ENCODE measurements at regions not wholly inside any gene's neighbourhood (a gene's known extent, or its start where the extent isn't known, plus 50 kb on each side); places are given as distances from the start of the nearest gene placed in this dataset.

GRCh38 chr1:47549532-47549931, 111.7 kb downstream of the FOXD2 start:
- DNase-seq (ENCODE audit: low read depth, low spot score), result no peak
- no peak overlapping the region for H3K27ac ChIP-seq

- DNase-seq (ENCODE audit: low read depth, low spot score), result no peak
- H3K27ac ChIP-seq, result no peak overlapping the region
Observed at GRCh38 chr1:47550929-47551328, 113.1 kb downstream of the FOXD2 start.

GRCh38 chr1:47551971-47552528, 114.2 kb downstream of the FOXD2 start:
- DNase-seq (ENCODE audit: low read depth, low spot score), result no peak
- H3K27ac ChIP-seq, result no peak overlapping the region

GRCh38 chr1:47554082-47554481, 116.2 kb downstream of the FOXD2 start:
- no peak overlapping the region for H3K27ac ChIP-seq
- no peak for DNase-seq (ENCODE audit: low read depth, low spot score)

- H3K27ac ChIP-seq, result peak overlapping the region; percentile 15
- DNase-seq (ENCODE audit: low read depth, low spot score), result no peak
Observed at GRCh38 chr1:47554901-47555300, 117.1 kb downstream of the FOXD2 start.

GRCh38 chr1:47555306-47555705, 117.5 kb downstream of the FOXD2 start:
- H3K27ac ChIP-seq, result peak overlapping the region; percentile 15
- DNase-seq (ENCODE audit: low read depth, low spot score), result no peak

- no peak overlapping the region for H3K27ac ChIP-seq
- DNase-seq (ENCODE audit: low read depth, low spot score), result no peak
Observed at GRCh38 chr1:47555841-47556560, 118.2 kb downstream of the FOXD2 start.

GRCh38 chr1:47557066-47557465, 119.2 kb downstream of the FOXD2 start:
- DNase-seq (ENCODE audit: low read depth, low spot score), result no peak

GRCh38 chr1:47558601-47559593, 121.1 kb downstream of the FOXD2 start:
- peak overlapping the region; percentile 61 for H3K27ac ChIP-seq
- peak; percentile 26 for DNase-seq (ENCODE audit: low read depth, low spot score)

More at GRCh38 chr1:47557066-47557465, 119.2 kb downstream of the FOXD2 start:
- H3K27ac ChIP-seq, result no peak overlapping the region

GRCh38 chr1:47559944-47560695, 122.3 kb downstream of the FOXD2 start:
- no peak for DNase-seq (ENCODE audit: low read depth, low spot score)
- no peak overlapping the region for H3K27ac ChIP-seq

- H3K27ac ChIP-seq, result peak overlapping the region; percentile 67
- DNase-seq (ENCODE audit: low read depth, low spot score), result peak; percentile 79
Observed at GRCh38 chr1:47561523-47562007, 123.7 kb downstream of the FOXD2 start.

- no peak for DNase-seq (ENCODE audit: low read depth, low spot score)
- H3K27ac ChIP-seq, result peak overlapping the region; percentile 67
Observed at GRCh38 chr1:47562147-47562546, 124.3 kb downstream of the FOXD2 start.

- no peak for DNase-seq (ENCODE audit: low read depth, low spot score)
Observed at GRCh38 chr1:47562799-47563198, 125.0 kb downstream of the FOXD2 start.

GRCh38 chr1:47563201-47563600, 125.4 kb downstream of the FOXD2 start:
- H3K27ac ChIP-seq, result no peak overlapping the region
- no peak for DNase-seq (ENCODE audit: low read depth, low spot score)

More at GRCh38 chr1:47562799-47563198, 125.0 kb downstream of the FOXD2 start:
- no peak overlapping the region for H3K27ac ChIP-seq

GRCh38 chr1:47564570-47564969, 126.7 kb downstream of the FOXD2 start:
- no peak overlapping the region for H3K27ac ChIP-seq
- DNase-seq (ENCODE audit: low read depth, low spot score), result no peak

GRCh38 chr1:47565092-47565491, 127.2 kb downstream of the FOXD2 start:
- no peak overlapping the region for H3K27ac ChIP-seq
- no peak for DNase-seq (ENCODE audit: low read depth, low spot score)

GRCh38 chr1:47565676-47566075, 127.8 kb downstream of the FOXD2 start:
- no peak overlapping the region for H3K27ac ChIP-seq
- no peak for DNase-seq (ENCODE audit: low read depth, low spot score)

GRCh38 chr1:47568763-47569162, 130.9 kb downstream of the FOXD2 start:
- DNase-seq (ENCODE audit: low read depth, low spot score), result no peak
- H3K27ac ChIP-seq, result no peak overlapping the region

- no peak for DNase-seq (ENCODE audit: low read depth, low spot score)
- H3K27ac ChIP-seq, result peak overlapping the region; percentile 78
Observed at GRCh38 chr1:47569261-47569660, 131.4 kb downstream of the FOXD2 start.
